PFSK-1 (cell line): ENCODE measurements at regions not wholly inside any gene's neighbourhood (a gene's known extent, or its start where the extent isn't known, plus 50 kb on each side); places are given as distances from the start of the nearest gene placed in this dataset.

Experiments used
- TAF1 ChIP-seq: IDR thresholded peaks from 2 replicates; pipeline ENCODE4 v1.6.1; 2012; ENCODE audit warnings: low read length, control low read depth, borderline replicate concordance; ENCODE audit not compliant: insufficient read depth
- TF ChIP-seq, protein P1 (sequence below), 2 experiments: IDR thresholded peaks; 2 replicates each; pipeline versions ENCODE4 v1.6.1 to v1.8.0; 2011 to 2012; ENCODE audit warnings: low read depth in 2 of 2, low read length in 2 of 2, control low read depth in 1 of 2, inconsistent platforms in 1 of 2, mild to moderate bottlenecking in 1 of 2, moderate library complexity in 1 of 2; ENCODE audit not compliant: insufficient read depth in 1 of 2

DNA sequence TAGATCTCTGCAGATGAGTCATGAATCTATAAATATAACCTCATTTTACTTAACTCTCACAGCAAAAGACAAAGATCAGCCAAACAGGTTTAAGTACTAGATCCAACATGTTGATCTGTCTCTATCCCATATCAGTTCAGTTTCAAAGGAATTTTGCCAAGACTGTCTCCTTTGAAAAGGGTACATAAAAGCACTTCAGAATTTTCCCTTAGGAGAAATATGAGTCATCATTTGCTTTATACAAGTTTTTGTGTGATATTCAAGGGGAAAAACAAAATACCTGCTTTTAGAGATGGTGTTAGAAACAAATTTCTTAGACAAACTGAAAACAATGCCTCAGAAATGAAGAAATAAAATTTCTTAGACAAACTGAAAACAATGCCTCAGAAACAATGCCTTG, 73.5 kb upstream of the LRRC7 start:
- TF ChIP-seq TAF1, result no peak
- TF ChIP-seq, protein P1, sequence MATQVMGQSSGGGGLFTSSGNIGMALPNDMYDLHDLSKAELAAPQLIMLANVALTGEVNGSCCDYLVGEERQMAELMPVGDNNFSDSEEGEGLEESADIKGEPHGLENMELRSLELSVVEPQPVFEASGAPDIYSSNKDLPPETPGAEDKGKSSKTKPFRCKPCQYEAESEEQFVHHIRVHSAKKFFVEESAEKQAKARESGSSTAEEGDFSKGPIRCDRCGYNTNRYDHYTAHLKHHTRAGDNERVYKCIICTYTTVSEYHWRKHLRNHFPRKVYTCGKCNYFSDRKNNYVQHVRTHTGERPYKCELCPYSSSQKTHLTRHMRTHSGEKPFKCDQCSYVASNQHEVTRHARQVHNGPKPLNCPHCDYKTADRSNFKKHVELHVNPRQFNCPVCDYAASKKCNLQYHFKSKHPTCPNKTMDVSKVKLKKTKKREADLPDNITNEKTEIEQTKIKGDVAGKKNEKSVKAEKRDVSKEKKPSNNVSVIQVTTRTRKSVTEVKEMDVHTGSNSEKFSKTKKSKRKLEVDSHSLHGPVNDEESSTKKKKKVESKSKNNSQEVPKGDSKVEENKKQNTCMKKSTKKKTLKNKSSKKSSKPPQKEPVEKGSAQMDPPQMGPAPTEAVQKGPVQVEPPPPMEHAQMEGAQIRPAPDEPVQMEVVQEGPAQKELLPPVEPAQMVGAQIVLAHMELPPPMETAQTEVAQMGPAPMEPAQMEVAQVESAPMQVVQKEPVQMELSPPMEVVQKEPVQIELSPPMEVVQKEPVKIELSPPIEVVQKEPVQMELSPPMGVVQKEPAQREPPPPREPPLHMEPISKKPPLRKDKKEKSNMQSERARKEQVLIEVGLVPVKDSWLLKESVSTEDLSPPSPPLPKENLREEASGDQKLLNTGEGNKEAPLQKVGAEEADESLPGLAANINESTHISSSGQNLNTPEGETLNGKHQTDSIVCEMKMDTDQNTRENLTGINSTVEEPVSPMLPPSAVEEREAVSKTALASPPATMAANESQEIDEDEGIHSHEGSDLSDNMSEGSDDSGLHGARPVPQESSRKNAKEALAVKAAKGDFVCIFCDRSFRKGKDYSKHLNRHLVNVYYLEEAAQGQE (IDR thresholded peaks at IDR 0.05; ENCODE audit: insufficient read depth in 1 of 2, low read depth in 2 of 2, low read length in 2 of 2), result no peak
